PC-3 (cell line): ENCODE measurements at regions not wholly inside any gene's neighbourhood (a gene's known extent, or its start where the extent isn't known, plus 50 kb on each side); places are given as distances from the start of the nearest gene placed in this dataset.

Source experiments
- EZH2phosphoT487 ChIP-seq: fragments of 300-600 bp; sonication (generic); IDR thresholded peaks from 2 replicates; pipeline ENCODE4 v1.6.1; 2018; ENCODE audit warnings: mild to moderate bottlenecking, antibody characterized with exemption, low read length, borderline replicate concordance
- TF ChIP-seq, protein P1 (sequence below): fragments of 300-600 bp; sonication (generic); conservative IDR thresholded peaks from 2 replicates; pipeline ENCODE4 v1.5.1; 2017; ENCODE audit warnings: antibody characterized with exemption, low read depth, mild to moderate bottlenecking, low read length

DNA sequence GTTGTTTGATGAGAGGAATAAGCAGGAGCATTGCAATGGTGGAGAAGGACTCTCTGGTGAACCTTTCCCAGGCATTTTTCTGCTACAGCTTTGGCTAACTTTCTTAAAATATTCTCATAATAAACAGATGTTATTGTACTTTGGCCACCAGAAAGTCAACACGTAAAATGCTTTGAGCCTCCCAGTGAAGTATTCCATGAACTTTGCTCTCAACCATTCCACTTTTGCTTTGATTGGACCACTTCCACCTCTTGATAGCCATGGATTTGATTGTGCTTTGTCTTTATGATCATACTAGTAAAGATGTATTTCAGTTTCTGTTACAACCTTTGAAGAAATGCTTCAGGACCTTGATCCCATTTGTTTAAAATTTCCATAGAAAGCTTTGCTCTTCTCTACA is 241.1 kb downstream of the TENT5A start:
- TF ChIP-seq, protein P1, sequence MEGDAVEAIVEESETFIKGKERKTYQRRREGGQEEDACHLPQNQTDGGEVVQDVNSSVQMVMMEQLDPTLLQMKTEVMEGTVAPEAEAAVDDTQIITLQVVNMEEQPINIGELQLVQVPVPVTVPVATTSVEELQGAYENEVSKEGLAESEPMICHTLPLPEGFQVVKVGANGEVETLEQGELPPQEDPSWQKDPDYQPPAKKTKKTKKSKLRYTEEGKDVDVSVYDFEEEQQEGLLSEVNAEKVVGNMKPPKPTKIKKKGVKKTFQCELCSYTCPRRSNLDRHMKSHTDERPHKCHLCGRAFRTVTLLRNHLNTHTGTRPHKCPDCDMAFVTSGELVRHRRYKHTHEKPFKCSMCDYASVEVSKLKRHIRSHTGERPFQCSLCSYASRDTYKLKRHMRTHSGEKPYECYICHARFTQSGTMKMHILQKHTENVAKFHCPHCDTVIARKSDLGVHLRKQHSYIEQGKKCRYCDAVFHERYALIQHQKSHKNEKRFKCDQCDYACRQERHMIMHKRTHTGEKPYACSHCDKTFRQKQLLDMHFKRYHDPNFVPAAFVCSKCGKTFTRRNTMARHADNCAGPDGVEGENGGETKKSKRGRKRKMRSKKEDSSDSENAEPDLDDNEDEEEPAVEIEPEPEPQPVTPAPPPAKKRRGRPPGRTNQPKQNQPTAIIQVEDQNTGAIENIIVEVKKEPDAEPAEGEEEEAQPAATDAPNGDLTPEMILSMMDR = no peak
- no peak for TF ChIP-seq EZH2phosphoT487
